HepG2 (cell line): ENCODE measurements at regions not wholly inside any gene's neighbourhood (a gene's known extent, or its start where the extent isn't known, plus 50 kb on each side); places are given as distances from the start of the nearest gene placed in this dataset.

Source experiments
- CEBPB ChIP-seq: IDR thresholded peaks from 2 replicates; pipeline ENCODE4 v1.6.1; 2011; ENCODE audit warnings: low read depth, low read length, improper control_type of control experiment, borderline replicate concordance
- CREM ChIP-seq, 2 experiments: sonication (generic) in 1 of 2; formaldehyde crosslinking in 1 of 2; IDR thresholded peaks; 2 replicates each; pipeline versions ENCODE4 v1.4.0 to v1.6.1; 2016 to 2020; ENCODE audit warnings: antibody characterized with exemption in 1 of 2, mild to moderate bottlenecking in 1 of 2, missing genetic modification reagents in 1 of 2
- CTCF ChIP-seq: sonication (generic); formaldehyde crosslinking; IDR thresholded peaks from 2 replicates; pipeline ENCODE4 v1.5.0; 2020; ENCODE audit warnings: mild to moderate bottlenecking, missing genetic modification reagents, moderate library complexity
- KDM1A ChIP-seq: IDR thresholded peaks from 2 replicates; pipeline ENCODE4 v1.6.1; 2016; ENCODE audit warnings: missing compliant biosample characterization
- POLR2AphosphoS5 ChIP-seq: IDR thresholded peaks from 2 replicates; pipeline ENCODE4 v1.6.1; 2012; ENCODE audit warnings: low read depth, low read length
- TCF12 ChIP-seq, 2 experiments: fragments of 450-650 bp in 1 of 2; sonication (generic) in 1 of 2; formaldehyde crosslinking in 1 of 2; IDR thresholded peaks; 2 replicates each; pipeline versions ENCODE4 v1.6.1 to v1.8.0; 2017 to 2022; ENCODE audit warnings: antibody characterized with exemption in 1 of 2, mild to moderate bottlenecking in 1 of 2, missing genetic modification reagents in 1 of 2, moderate library complexity in 1 of 2
- ZBTB43 ChIP-seq: sonication (generic); formaldehyde crosslinking; conservative IDR thresholded peaks from 2 replicates; pipeline ENCODE4 v1.4.0; 2020; ENCODE audit warnings: missing genetic modification reagents
- ZFP36L1 ChIP-seq: sonication (generic); formaldehyde crosslinking; IDR thresholded peaks from 2 replicates; pipeline ENCODE4 v1.8.0; 2022; ENCODE audit warnings: mild to moderate bottlenecking, missing genetic modification reagents, moderate library complexity
- ZNF24 ChIP-seq: fragments of 450-650 bp; IDR thresholded peaks from 2 replicates; pipeline ENCODE4 v1.6.1; 2017; ENCODE audit warnings: antibody characterized with exemption, mild to moderate bottlenecking
- ZNF282 ChIP-seq: fragments of 450-650 bp; IDR thresholded peaks from 2 replicates; pipeline ENCODE4 v1.6.1; 2018; ENCODE audit not compliant: partially characterized antibody
- ZNF703 ChIP-seq: sonication (generic); formaldehyde crosslinking; IDR thresholded peaks from 2 replicates; pipeline ENCODE4 v1.5.1; 2020; ENCODE audit warnings: missing genetic modification reagents, mild to moderate bottlenecking, moderate library complexity, borderline replicate concordance
- TF ChIP-seq, protein P1 (sequence below), 2 experiments: fragments of 450-650 bp in 1 of 2; sonication (generic) in 1 of 2; formaldehyde crosslinking; IDR thresholded peaks; 2 replicates each; pipeline versions ENCODE4 v1.5.0 to v1.8.0; 2020 to 2022; ENCODE audit warnings: mild to moderate bottlenecking in 1 of 2, missing genetic modification reagents in 1 of 2

GRCh38 chr3:99506-99905 is 97.1 kb upstream of the CHL1 start:
- TF ChIP-seq TCF12 (IDR thresholded peaks at IDR 0.05): no peak
- TF ChIP-seq TCF12 (CRISPR knock-in tag; IDR thresholded peaks at IDR 0.05): no peak
- TF ChIP-seq, protein P1, sequence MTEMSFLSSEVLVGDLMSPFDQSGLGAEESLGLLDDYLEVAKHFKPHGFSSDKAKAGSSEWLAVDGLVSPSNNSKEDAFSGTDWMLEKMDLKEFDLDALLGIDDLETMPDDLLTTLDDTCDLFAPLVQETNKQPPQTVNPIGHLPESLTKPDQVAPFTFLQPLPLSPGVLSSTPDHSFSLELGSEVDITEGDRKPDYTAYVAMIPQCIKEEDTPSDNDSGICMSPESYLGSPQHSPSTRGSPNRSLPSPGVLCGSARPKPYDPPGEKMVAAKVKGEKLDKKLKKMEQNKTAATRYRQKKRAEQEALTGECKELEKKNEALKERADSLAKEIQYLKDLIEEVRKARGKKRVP (CRISPR knock-in tag; IDR thresholded peaks at IDR 0.05): no peak
- TF ChIP-seq ZNF24: no peak
- TF ChIP-seq KDM1A: no peak
- no peak for TF ChIP-seq CREM (IDR thresholded peaks at IDR 0.05)
- no peak for TF ChIP-seq CREM (CRISPR knock-in tag; IDR thresholded peaks at IDR 0.05)
- TF ChIP-seq CTCF (CRISPR knock-in tag): no peak
- TF ChIP-seq ZBTB43 (CRISPR knock-in tag): no peak
- no peak for TF ChIP-seq ZNF282
- TF ChIP-seq CEBPB: no peak
- no peak for TF ChIP-seq POLR2AphosphoS5
- no peak for TF ChIP-seq ZNF703 (CRISPR knock-in tag)
- TF ChIP-seq ZFP36L1: no peak
